ENCODE measurements at regions not wholly inside any gene's neighbourhood (a gene's known extent, or its start where the extent isn't known, plus 50 kb on each side); places are given as distances from the start of the nearest gene placed in this dataset.

DNA sequence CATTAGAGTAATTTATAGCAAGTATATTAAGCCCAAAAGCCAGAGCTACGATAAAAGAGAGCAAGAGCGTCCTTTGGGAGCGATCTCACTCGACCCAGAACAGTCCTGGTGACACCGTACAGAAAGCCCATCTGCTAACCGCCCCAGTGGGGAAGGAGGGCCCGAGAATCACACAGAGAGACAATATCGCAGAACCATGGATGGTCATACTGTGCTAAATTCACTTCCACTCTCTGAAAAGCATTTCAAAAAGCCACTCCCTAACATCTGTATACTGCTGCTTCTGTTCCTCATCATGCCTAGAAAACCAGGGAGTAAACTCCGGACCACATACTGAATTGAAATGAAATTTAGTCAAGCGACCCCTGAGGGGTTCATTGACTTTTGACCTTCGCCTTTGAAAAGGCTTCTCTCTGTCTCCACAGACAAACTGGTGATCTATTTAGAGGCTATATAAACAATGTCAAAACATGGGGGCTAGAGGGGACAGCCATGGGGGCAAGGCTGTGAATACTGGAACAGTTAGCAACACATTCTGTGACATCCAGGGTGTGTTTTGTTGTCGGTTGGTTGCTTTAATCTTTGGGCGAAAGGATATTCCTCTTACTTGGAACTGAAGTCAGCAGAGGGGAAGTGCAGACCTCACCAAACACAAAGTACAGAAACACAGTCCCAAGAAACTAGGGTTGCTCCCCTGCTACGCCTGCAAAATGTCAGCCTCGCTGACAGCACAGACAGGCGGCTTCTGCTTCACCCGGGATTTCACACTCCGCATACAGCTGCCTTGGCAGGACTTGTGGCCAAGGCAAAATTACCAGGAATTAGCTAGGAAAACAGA lies 129.0 kb upstream of the RASGEF1B start:
- ChIA-PET POLR2A (interaction anchor here (0.6 kb wide), 1 partner anchor 106 kb away, joined by 3 read pairs; no protein-coding TSS in a partner anchor), CTCF (no interaction called here)
- no peak for DNase-seq (ENCODE audit: extremely low spot score)
- no peak for TF ChIP-seq ZNF384 (IDR thresholded peaks at IDR 0.05)
- no peak for TF ChIP-seq FOXA1 (IDR thresholded peaks at IDR 0.05)
- no peak for TF ChIP-seq TARDBP (IDR thresholded peaks at IDR 0.05)
- no peak for TF ChIP-seq CTBP1 (IDR thresholded peaks at IDR 0.05; ENCODE audit: borderline replicate concordance)
- no peak for TF ChIP-seq HDGF (IDR thresholded peaks at IDR 0.05; ENCODE audit: borderline replicate concordance)
- no peak for TF ChIP-seq LEF1 (IDR thresholded peaks at IDR 0.05; ENCODE audit: borderline replicate concordance)
- no peak for TF ChIP-seq L3MBTL2 (conservative IDR thresholded peaks at IDR 0.05)
- TF ChIP-seq BHLHE40 (IDR thresholded peaks at IDR 0.05; ENCODE audit: borderline replicate concordance): no peak
- no peak for TF ChIP-seq FOXM1 (IDR thresholded peaks at IDR 0.05; ENCODE audit: borderline replicate concordance)
- no peak for TF ChIP-seq SP1 (IDR thresholded peaks at IDR 0.05)
- no peak for TF ChIP-seq ARNT (IDR thresholded peaks at IDR 0.05)
- TF ChIP-seq NFRKB (IDR thresholded peaks at IDR 0.05): no peak

- CTCF ChIA-PET: no interaction called here
- DNase-seq (ENCODE audit: extremely low spot score): no peak
- TF ChIP-seq HDGF (IDR thresholded peaks at IDR 0.05; ENCODE audit: borderline replicate concordance): no peak
- no peak for TF ChIP-seq ARNT (IDR thresholded peaks at IDR 0.05)
- no peak for TF ChIP-seq LEF1 (IDR thresholded peaks at IDR 0.05; ENCODE audit: borderline replicate concordance)
- no peak for TF ChIP-seq ZNF384 (IDR thresholded peaks at IDR 0.05)
- TF ChIP-seq FOXM1 (IDR thresholded peaks at IDR 0.05; ENCODE audit: borderline replicate concordance): no peak
- no peak for TF ChIP-seq ELF4 (IDR thresholded peaks at IDR 0.05)
- TF ChIP-seq PKNOX1 (IDR thresholded peaks at IDR 0.05): no peak
- no peak for TF ChIP-seq BHLHE40 (IDR thresholded peaks at IDR 0.05; ENCODE audit: borderline replicate concordance)
- no peak for TF ChIP-seq TARDBP (IDR thresholded peaks at IDR 0.05)
- no peak for TF ChIP-seq L3MBTL2 (conservative IDR thresholded peaks at IDR 0.05)
- no peak for TF ChIP-seq NFRKB (IDR thresholded peaks at IDR 0.05)
- no peak for TF ChIP-seq SUZ12 (IDR thresholded peaks at IDR 0.05)
- no peak for TF ChIP-seq CTBP1 (IDR thresholded peaks at IDR 0.05; ENCODE audit: borderline replicate concordance)
- TF ChIP-seq SP1 (IDR thresholded peaks at IDR 0.05): no peak
- TF ChIP-seq FOXA1 (IDR thresholded peaks at IDR 0.05): no peak
- no peak for TF ChIP-seq FOXK2 (IDR thresholded peaks at IDR 0.05)
- POLR2A ChIA-PET: no interaction called here
Observed at GRCh38 chr4:81599742-81600380, 128.2 kb upstream of the RASGEF1B start.

GRCh38 chr4:81595798-81596610 lies 124.3 kb upstream of the RASGEF1B start:
- ChIA-PET POLR2A (no interaction called here), CTCF (interaction anchor here (1.2 kb wide), 1 partner anchor 12 kb away, joined by 3 read pairs; no protein-coding TSS in a partner anchor)
- no peak for DNase-seq (ENCODE audit: extremely low spot score)
- TF ChIP-seq FOXK2 (IDR thresholded peaks at IDR 0.05): no peak
- TF ChIP-seq TARDBP (IDR thresholded peaks at IDR 0.05): no peak
- no peak for TF ChIP-seq ELF4 (IDR thresholded peaks at IDR 0.05)
- no peak for TF ChIP-seq LEF1 (IDR thresholded peaks at IDR 0.05; ENCODE audit: borderline replicate concordance)
- no peak for TF ChIP-seq PKNOX1 (IDR thresholded peaks at IDR 0.05)
- no peak for TF ChIP-seq ARNT (IDR thresholded peaks at IDR 0.05)
- TF ChIP-seq NFRKB (IDR thresholded peaks at IDR 0.05): no peak
- no peak for TF ChIP-seq SUZ12 (IDR thresholded peaks at IDR 0.05)
- TF ChIP-seq L3MBTL2 (conservative IDR thresholded peaks at IDR 0.05): no peak
- TF ChIP-seq HDGF (IDR thresholded peaks at IDR 0.05; ENCODE audit: borderline replicate concordance): no peak
- TF ChIP-seq FOXM1 (IDR thresholded peaks at IDR 0.05; ENCODE audit: borderline replicate concordance): no peak
- TF ChIP-seq SP1 (IDR thresholded peaks at IDR 0.05): no peak

GRCh38 chr4:81595287-81595686 lies 123.6 kb upstream of the RASGEF1B start:
- no peak for DNase-seq (ENCODE audit: extremely low spot score)
- CTCF ChIA-PET: no interaction called here
- POLR2A ChIA-PET: no interaction called here
- TF ChIP-seq ZNF384 (IDR thresholded peaks at IDR 0.05) (no peak), SUZ12 (IDR thresholded peaks at IDR 0.05) (no peak), ARNT (IDR thresholded peaks at IDR 0.05) (no peak), NFRKB (IDR thresholded peaks at IDR 0.05) (no peak), FOXA1 (IDR thresholded peaks at IDR 0.05) (no peak), BHLHE40 (IDR thresholded peaks at IDR 0.05; ENCODE audit: borderline replicate concordance) (no peak), TARDBP (IDR thresholded peaks at IDR 0.05) (no peak), ELF4 (IDR thresholded peaks at IDR 0.05) (no peak), FOXK2 (IDR thresholded peaks at IDR 0.05) (no peak), LEF1 (IDR thresholded peaks at IDR 0.05; ENCODE audit: borderline replicate concordance) (no peak), FOXM1 (IDR thresholded peaks at IDR 0.05; ENCODE audit: borderline replicate concordance) (no peak), CTBP1 (IDR thresholded peaks at IDR 0.05; ENCODE audit: borderline replicate concordance) (no peak), SP1 (IDR thresholded peaks at IDR 0.05) (no peak), L3MBTL2 (conservative IDR thresholded peaks at IDR 0.05) (no peak)

DNA sequence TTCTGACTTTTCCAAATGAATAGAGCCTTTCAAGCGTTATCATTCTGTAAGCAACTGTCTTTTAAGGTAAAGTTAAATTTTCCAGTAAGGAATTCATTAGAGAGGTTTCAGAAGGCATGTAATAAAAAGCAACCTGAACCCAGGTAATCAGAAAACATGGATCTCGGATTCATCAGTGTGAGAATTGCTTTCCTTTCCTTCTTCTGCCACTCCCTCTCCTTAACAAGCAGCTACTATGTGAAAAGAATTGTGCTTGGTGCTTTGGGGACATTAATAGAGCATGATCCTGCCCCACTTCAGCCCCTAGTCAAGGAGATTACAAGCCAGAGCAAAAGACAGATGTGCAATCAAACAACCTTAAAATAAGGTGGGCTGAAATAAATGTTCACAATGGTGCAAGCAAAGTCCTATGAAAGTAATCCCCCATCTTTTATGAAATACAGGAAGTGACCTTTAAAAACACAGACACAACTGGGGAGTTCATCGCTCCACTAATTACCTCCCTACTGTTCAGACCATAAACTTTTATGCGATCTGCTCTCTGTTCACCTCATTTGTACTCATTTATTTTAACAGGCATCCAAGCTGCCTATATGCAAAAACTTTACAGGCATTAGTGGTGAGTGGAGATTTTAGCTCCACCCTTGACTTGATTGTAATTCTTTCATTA lies 122.9 kb upstream of the RASGEF1B start:
- POLR2A ChIA-PET: no interaction called here
- no peak for TF ChIP-seq ARNT (IDR thresholded peaks at IDR 0.05)
- TF ChIP-seq PKNOX1 (IDR thresholded peaks at IDR 0.05): no peak
- TF ChIP-seq SP1 (IDR thresholded peaks at IDR 0.05): no peak
- TF ChIP-seq LEF1 (IDR thresholded peaks at IDR 0.05; ENCODE audit: borderline replicate concordance): no peak
- no peak for TF ChIP-seq FOXA1 (IDR thresholded peaks at IDR 0.05)
- no peak for TF ChIP-seq SUZ12 (IDR thresholded peaks at IDR 0.05)
- no peak for TF ChIP-seq FOXK2 (IDR thresholded peaks at IDR 0.05)
- TF ChIP-seq FOXM1 (IDR thresholded peaks at IDR 0.05; ENCODE audit: borderline replicate concordance): no peak
- no peak for TF ChIP-seq ZNF384 (IDR thresholded peaks at IDR 0.05)
- TF ChIP-seq CTBP1 (IDR thresholded peaks at IDR 0.05; ENCODE audit: borderline replicate concordance): no peak
- no peak for TF ChIP-seq HDGF (IDR thresholded peaks at IDR 0.05; ENCODE audit: borderline replicate concordance)
- TF ChIP-seq L3MBTL2 (conservative IDR thresholded peaks at IDR 0.05): no peak
- TF ChIP-seq ELF4 (IDR thresholded peaks at IDR 0.05): no peak

More for the DNA sequence above, 122.9 kb upstream of the RASGEF1B start:
- CTCF ChIA-PET: no interaction called here
- DNase-seq (ENCODE audit: extremely low spot score): no peak

Data from HEK293T (cell line).